ENCODE measurements at regions not wholly inside any gene's neighbourhood (a gene's known extent, or its start where the extent isn't known, plus 50 kb on each side); places are given as distances from the start of the nearest gene placed in this dataset.

- H3K4me3 ChIP-seq (ENCODE audit: low read depth, low read length), result no peak overlapping the region
- DNase-seq (ENCODE audit: low read depth), result no peak
- in situ Hi-C loops (cut with HindIII; ENCODE audit: low sequenced_read_pairs), result no loop called here
- no peak for TF ChIP-seq CTCF (IDR thresholded peaks at IDR 0.05; ENCODE audit: low read depth, low read length, missing control alignments)
These were observed 160.8 kb upstream of the PLXNA2 start for GRCh38 chr1:208405014-208405413.

- TF ChIP-seq CTCF (IDR thresholded peaks at IDR 0.05; ENCODE audit: low read depth, low read length, missing control alignments), result no peak
- DNase-seq (ENCODE audit: low read depth), result peak; percentile 13
- in situ Hi-C loops (cut with HindIII; ENCODE audit: low sequenced_read_pairs), result no loop called here
- H3K4me3 ChIP-seq (ENCODE audit: low read depth, low read length), result no peak overlapping the region
These were observed 165.0 kb upstream of the PLXNA2 start for GRCh38 chr1:208409176-208409575.

- H3K4me3 ChIP-seq (ENCODE audit: low read depth, low read length), result no peak overlapping the region
- TF ChIP-seq CTCF (IDR thresholded peaks at IDR 0.05; ENCODE audit: low read depth, low read length, missing control alignments), result no peak
- no peak for DNase-seq (ENCODE audit: low read depth)
- in situ Hi-C loops (cut with HindIII; ENCODE audit: low sequenced_read_pairs), result no loop called here
These were observed 166.2 kb upstream of the PLXNA2 start for GRCh38 chr1:208410409-208410808.

- in situ Hi-C loops (cut with HindIII; ENCODE audit: low sequenced_read_pairs), result no loop called here
- no peak for DNase-seq (ENCODE audit: low read depth)
- no peak for TF ChIP-seq CTCF (IDR thresholded peaks at IDR 0.05; ENCODE audit: low read depth, low read length, missing control alignments)
- H3K4me3 ChIP-seq (ENCODE audit: low read depth, low read length), result no peak overlapping the region
These were observed 168.8 kb upstream of the PLXNA2 start for GRCh38 chr1:208413006-208413405.

- DNase-seq (ENCODE audit: low read depth), result no peak
- in situ Hi-C loops (cut with HindIII; ENCODE audit: low sequenced_read_pairs), result no loop called here
- no peak overlapping the region for H3K4me3 ChIP-seq (ENCODE audit: low read depth, low read length)
- TF ChIP-seq CTCF (IDR thresholded peaks at IDR 0.05; ENCODE audit: low read depth, low read length, missing control alignments), result no peak
These were observed 174.5 kb upstream of the PLXNA2 start for GRCh38 chr1:208418667-208419066.

- in situ Hi-C loops (cut with HindIII; ENCODE audit: low sequenced_read_pairs), result loop anchor here (5.0 kb wide), 2 partner anchors 82 to 83 kb away; no protein-coding TSS in a partner anchor
- TF ChIP-seq CTCF (IDR thresholded peaks at IDR 0.05; ENCODE audit: low read depth, low read length, missing control alignments), result no peak
- H3K4me3 ChIP-seq (ENCODE audit: low read depth, low read length), result no peak overlapping the region
- no peak for DNase-seq (ENCODE audit: low read depth)
These were observed 175.7 kb upstream of the PLXNA2 start for GRCh38 chr1:208419746-208420420.

Measured in astrocyte of the cerebellum (primary cell).